H1 (cell line): ENCODE measurements at regions not wholly inside any gene's neighbourhood (a gene's known extent, or its start where the extent isn't known, plus 50 kb on each side); places are given as distances from the start of the nearest gene placed in this dataset.

Experiments used
- BACH1 ChIP-seq: IDR thresholded peaks from 2 replicates; pipeline ENCODE4 v1.6.1; 2012; ENCODE audit warnings: low read length, improper control_type of control experiment
- TF ChIP-seq, protein P1 (sequence below): IDR thresholded peaks from 2 replicates; pipeline ENCODE4 v1.6.1; 2012; ENCODE audit warnings: low read length, inconsistent platforms
- TF ChIP-seq, protein P2 (sequence below), 3 experiments: IDR thresholded peaks; 1 replicate in 2 of 3; 2 replicates in 1 of 3; pipeline versions ENCODE4 v1.5.1 to v1.6.1; 2011; ENCODE audit warnings: low read length in 3 of 3, mild to moderate bottlenecking in 3 of 3, inconsistent platforms in 2 of 3, low read depth in 1 of 3, moderate library complexity in 1 of 3; ENCODE audit not compliant: insufficient read depth in 1 of 3; ENCODE audit errors: control extremely low read depth in 1 of 3

DNA sequence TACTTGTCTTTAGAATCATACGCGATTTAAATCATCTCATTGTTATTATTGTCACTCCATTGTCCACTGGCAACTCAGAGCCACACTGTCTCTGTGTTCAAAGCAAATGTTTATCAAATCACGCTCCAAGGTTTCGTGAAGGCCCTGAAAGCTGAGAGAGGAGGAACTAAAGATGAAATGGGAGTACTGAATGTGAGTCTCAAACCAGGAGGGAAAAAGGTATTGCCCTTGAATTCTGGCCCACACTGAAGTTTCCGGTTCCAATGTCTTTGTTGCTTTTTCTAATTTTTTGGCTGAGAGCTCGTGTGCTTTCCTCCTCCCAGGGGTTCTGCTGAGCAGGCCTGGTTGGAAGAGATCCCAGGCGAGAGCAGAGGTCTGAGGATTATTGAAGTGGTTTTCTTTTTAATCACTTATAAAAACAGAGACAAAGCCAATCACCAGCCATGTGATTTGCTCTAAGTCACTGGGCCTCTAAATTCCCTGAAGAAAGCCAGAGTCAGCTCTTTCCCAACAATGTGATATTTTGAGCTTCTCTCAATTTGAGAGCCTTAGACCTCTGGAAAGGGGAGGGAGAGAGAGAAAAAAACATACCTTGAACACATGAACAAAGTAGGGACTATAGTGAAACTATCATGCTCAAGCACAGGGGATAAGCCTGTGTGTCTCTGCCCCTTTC lies 420.8 kb upstream of the GRAMD2B start (continued):
- TF ChIP-seq, protein P1, sequence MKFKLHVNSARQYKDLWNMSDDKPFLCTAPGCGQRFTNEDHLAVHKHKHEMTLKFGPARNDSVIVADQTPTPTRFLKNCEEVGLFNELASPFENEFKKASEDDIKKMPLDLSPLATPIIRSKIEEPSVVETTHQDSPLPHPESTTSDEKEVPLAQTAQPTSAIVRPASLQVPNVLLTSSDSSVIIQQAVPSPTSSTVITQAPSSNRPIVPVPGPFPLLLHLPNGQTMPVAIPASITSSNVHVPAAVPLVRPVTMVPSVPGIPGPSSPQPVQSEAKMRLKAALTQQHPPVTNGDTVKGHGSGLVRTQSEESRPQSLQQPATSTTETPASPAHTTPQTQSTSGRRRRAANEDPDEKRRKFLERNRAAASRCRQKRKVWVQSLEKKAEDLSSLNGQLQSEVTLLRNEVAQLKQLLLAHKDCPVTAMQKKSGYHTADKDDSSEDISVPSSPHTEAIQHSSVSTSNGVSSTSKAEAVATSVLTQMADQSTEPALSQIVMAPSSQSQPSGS = no peak
- TF ChIP-seq BACH1 = no peak
- TF ChIP-seq, protein P2, sequence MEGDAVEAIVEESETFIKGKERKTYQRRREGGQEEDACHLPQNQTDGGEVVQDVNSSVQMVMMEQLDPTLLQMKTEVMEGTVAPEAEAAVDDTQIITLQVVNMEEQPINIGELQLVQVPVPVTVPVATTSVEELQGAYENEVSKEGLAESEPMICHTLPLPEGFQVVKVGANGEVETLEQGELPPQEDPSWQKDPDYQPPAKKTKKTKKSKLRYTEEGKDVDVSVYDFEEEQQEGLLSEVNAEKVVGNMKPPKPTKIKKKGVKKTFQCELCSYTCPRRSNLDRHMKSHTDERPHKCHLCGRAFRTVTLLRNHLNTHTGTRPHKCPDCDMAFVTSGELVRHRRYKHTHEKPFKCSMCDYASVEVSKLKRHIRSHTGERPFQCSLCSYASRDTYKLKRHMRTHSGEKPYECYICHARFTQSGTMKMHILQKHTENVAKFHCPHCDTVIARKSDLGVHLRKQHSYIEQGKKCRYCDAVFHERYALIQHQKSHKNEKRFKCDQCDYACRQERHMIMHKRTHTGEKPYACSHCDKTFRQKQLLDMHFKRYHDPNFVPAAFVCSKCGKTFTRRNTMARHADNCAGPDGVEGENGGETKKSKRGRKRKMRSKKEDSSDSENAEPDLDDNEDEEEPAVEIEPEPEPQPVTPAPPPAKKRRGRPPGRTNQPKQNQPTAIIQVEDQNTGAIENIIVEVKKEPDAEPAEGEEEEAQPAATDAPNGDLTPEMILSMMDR (IDR thresholded peaks at IDR 0.05; ENCODE audit: control extremely low read depth in 1 of 3, insufficient read depth in 1 of 3, low read depth in 1 of 3, low read length in 3 of 3) = no peak
